Astrocyte (in vitro differentiated cells and primary cell): ENCODE measurements at regions not wholly inside any gene's neighbourhood (a gene's known extent, or its start where the extent isn't known, plus 50 kb on each side); places are given as distances from the start of the nearest gene placed in this dataset.

ENCODE experiments used
- DNase-seq: peaks from one replicate; pipeline ENCODE4 v3.0.0-alpha.2; 2010; ENCODE audit warnings: low read depth
- FAIRE-seq: peaks from 2 replicates; lab custom pipeline; 2011; peaks lifted over from hg19 to GRCh38; lab: Jason Lieb, UNC
- H2AFZ ChIP-seq: 2 replicates; pipeline ENCODE4 v1.6.0; 2012; ENCODE audit warnings: low read depth, low read length, inconsistent platforms
- H3K27ac ChIP-seq: 2 replicates; pipeline ENCODE4 v1.5.1; 2011; ENCODE audit warnings: low read depth, low read length, inconsistent platforms
- H3K27me3 ChIP-seq: 2 replicates; pipeline ENCODE4 v1.6.0; 2011; ENCODE audit warnings: low read length, inconsistent platforms; ENCODE audit not compliant: insufficient read depth
- H3K36me3 ChIP-seq: 2 replicates; pipeline ENCODE4 v1.5.1; 2011; ENCODE audit warnings: low read length, inconsistent platforms; ENCODE audit not compliant: insufficient read depth
- H3K4me1 ChIP-seq: 2 replicates; pipeline ENCODE4 v1.5.1; 2011; ENCODE audit warnings: low read length, inconsistent platforms; ENCODE audit not compliant: insufficient read depth
- H3K4me2 ChIP-seq: 2 replicates; pipeline ENCODE4 v1.6.0; 2012; ENCODE audit warnings: low read length, inconsistent platforms
- H3K4me3 ChIP-seq: 2 replicates; pipeline ENCODE4 v1.5.1; 2011; ENCODE audit warnings: low read depth, mild to moderate bottlenecking, low read length, inconsistent platforms; ENCODE audit not compliant: insufficient read depth
- H3K79me2 ChIP-seq: 2 replicates; pipeline ENCODE4 v1.6.0; 2012; ENCODE audit warnings: mild to moderate bottlenecking, low read length, inconsistent platforms; ENCODE audit not compliant: insufficient read depth
- H3K9ac ChIP-seq: 2 replicates; pipeline ENCODE4 v1.6.0; 2012; ENCODE audit warnings: mild to moderate bottlenecking, low read length, inconsistent platforms
- H3K9me3 ChIP-seq: 2 replicates; pipeline ENCODE4 v1.5.1; 2012; ENCODE audit warnings: low read depth, mild to moderate bottlenecking, low read length, inconsistent platforms; ENCODE audit not compliant: insufficient read depth
- H4K20me1 ChIP-seq: 2 replicates; pipeline ENCODE4 v1.6.0; 2012; ENCODE audit warnings: low read length, inconsistent platforms; ENCODE audit not compliant: insufficient read depth
- H3K27ac Mint-ChIP-seq: one replicate; pipeline ENCODE4 v1.8.0; 2021; ENCODE audit warnings: mild to moderate bottlenecking, mixed read lengths; ENCODE audit not compliant: unreplicated experiment
- H3K27me3 Mint-ChIP-seq: one replicate; pipeline ENCODE4 v1.8.0; 2021; ENCODE audit warnings: low read depth, mixed read lengths; ENCODE audit not compliant: unreplicated experiment
- H3K36me3 Mint-ChIP-seq: one replicate; pipeline ENCODE4 v1.8.0; 2021; ENCODE audit warnings: low read depth, mixed read lengths; ENCODE audit not compliant: unreplicated experiment
- H3K4me1 Mint-ChIP-seq: one replicate; pipeline ENCODE4 v1.8.0; 2021; ENCODE audit warnings: low read depth, mixed read lengths; ENCODE audit not compliant: unreplicated experiment
- H3K4me3 Mint-ChIP-seq: one replicate; pipeline ENCODE4 v1.8.0; 2021; ENCODE audit warnings: mild to moderate bottlenecking, moderate library complexity, mixed read lengths; ENCODE audit not compliant: unreplicated experiment
- H3K9me3 Mint-ChIP-seq: one replicate; pipeline ENCODE4 v1.8.0; 2021; ENCODE audit warnings: mild to moderate bottlenecking, mixed read lengths; ENCODE audit not compliant: unreplicated experiment
- CTCF ChIP-seq: IDR thresholded peaks from 2 replicates; pipeline ENCODE4 v1.5.1; 2011; ENCODE audit warnings: low read depth, mild to moderate bottlenecking, inconsistent platforms, low read length, moderate library complexity; ENCODE audit not compliant: insufficient read depth
- EZH2 ChIP-seq: IDR thresholded peaks from 2 replicates; pipeline ENCODE4 v1.6.1; 2012; ENCODE audit warnings: mild to moderate bottlenecking, low read length, inconsistent platforms; ENCODE audit not compliant: insufficient read depth

- H3K4me1 Mint-ChIP-seq = no peaks in the 10 kb centered on the region
- H3K9me3 ChIP-seq = peaks cover 4% of the 10 kb centered on the region
- peaks cover 13% of the 10 kb centered on the region for H3K9me3 Mint-ChIP-seq
- TF ChIP-seq CTCF (no peak), EZH2 (no peak)
- H3K4me2 ChIP-seq = no peak overlapping the region
- H3K27me3 Mint-ChIP-seq = peaks cover 56% of the 10 kb centered on the region
- H3K27me3 ChIP-seq = no peaks in the 10 kb centered on the region
- no peak overlapping the region for H3K27ac ChIP-seq
- no peaks in the 10 kb centered on the region for H3K79me2 ChIP-seq
- H3K36me3 ChIP-seq = no peaks in the 10 kb centered on the region
- no peak overlapping the region for H2AFZ ChIP-seq
- no peak overlapping the region for H3K4me3 ChIP-seq
- no peak overlapping the region for H3K9ac ChIP-seq
- DNase-seq (no peak), FAIRE-seq (no peak)
- H3K4me1 ChIP-seq = no peaks in the 10 kb centered on the region
- H4K20me1 ChIP-seq = no peaks in the 10 kb centered on the region
- peaks cover 1% of the 10 kb centered on the region for H3K36me3 Mint-ChIP-seq
- no peak overlapping the region for H3K4me3 Mint-ChIP-seq
- no peak overlapping the region for H3K27ac Mint-ChIP-seq
Observed at GRCh38 chr11:71323876-71324526, 71.6 kb upstream of the SHANK2 start.

GRCh38 chr11:71322861-71323582, 70.6 kb upstream of the SHANK2 start:
- no peak overlapping the region for H3K4me3 ChIP-seq
- Mint-ChIP-seq H3K4me1 (no peaks in the 10 kb centered on the region), H3K36me3 (peaks cover 1% of the 10 kb centered on the region), H3K27ac (no peak overlapping the region), H3K27me3 (peaks cover 50% of the 10 kb centered on the region), H3K4me3 (no peak overlapping the region), H3K9me3 (peaks cover 12% of the 10 kb centered on the region)
- no peaks in the 10 kb centered on the region for H3K4me1 ChIP-seq
- H2AFZ ChIP-seq = no peak overlapping the region
- TF ChIP-seq EZH2 (no peak), CTCF (no peak)
- H3K27ac ChIP-seq = no peak overlapping the region
- H3K27me3 ChIP-seq = no peaks in the 10 kb centered on the region
- H3K79me2 ChIP-seq = no peaks in the 10 kb centered on the region
- no peaks in the 10 kb centered on the region for H4K20me1 ChIP-seq
- H3K4me2 ChIP-seq = no peak overlapping the region
- FAIRE-seq (no peak), DNase-seq (no peak)
- peaks cover 4% of the 10 kb centered on the region for H3K9me3 ChIP-seq
- H3K9ac ChIP-seq = no peak overlapping the region
- no peaks in the 10 kb centered on the region for H3K36me3 ChIP-seq

DNA sequence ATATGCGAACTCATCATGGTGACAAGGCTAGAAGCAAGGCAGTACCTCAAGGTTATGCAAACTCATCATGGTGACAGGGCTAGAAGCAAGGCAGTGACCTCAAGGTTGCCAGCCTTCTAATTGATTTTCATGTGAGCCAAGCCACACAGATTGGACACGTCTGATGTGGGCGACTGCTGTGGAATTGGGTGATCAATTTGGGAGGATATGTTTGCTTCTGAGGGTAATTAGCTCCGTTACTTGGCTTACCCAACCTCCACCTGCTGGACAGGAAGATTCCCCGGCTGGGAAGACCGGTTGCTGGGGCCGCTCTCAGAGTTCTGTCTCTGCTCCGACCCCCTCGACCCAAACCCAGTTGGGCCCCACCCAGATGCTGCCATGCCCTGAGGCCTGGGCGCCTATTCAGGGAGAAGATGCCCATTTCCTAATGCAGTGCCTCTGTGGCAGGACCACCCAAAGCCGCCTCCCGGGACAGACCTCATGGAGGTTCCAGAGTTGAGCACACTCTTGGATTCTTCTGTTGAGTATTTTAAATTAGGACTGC, 69.9 kb upstream of the SHANK2 start:
- H3K4me3 Mint-ChIP-seq = no peak overlapping the region
- no peak overlapping the region for H3K9ac ChIP-seq
- H3K27me3 ChIP-seq = no peaks in the 10 kb centered on the region
- H2AFZ ChIP-seq = no peak overlapping the region
- H3K9me3 Mint-ChIP-seq = peaks cover 16% of the 10 kb centered on the region
- no peaks in the 10 kb centered on the region for H3K4me1 Mint-ChIP-seq
- H3K27ac Mint-ChIP-seq = no peak overlapping the region
- H3K4me3 ChIP-seq = no peak overlapping the region
- TF ChIP-seq EZH2 (no peak), CTCF (no peak)
- peaks cover 4% of the 10 kb centered on the region for H3K9me3 ChIP-seq
- FAIRE-seq (no peak), DNase-seq (no peak)
- no peaks in the 10 kb centered on the region for H3K79me2 ChIP-seq
- H3K36me3 ChIP-seq = no peaks in the 10 kb centered on the region
- peaks cover 1% of the 10 kb centered on the region for H3K36me3 Mint-ChIP-seq
- no peaks in the 10 kb centered on the region for H3K4me1 ChIP-seq
- H4K20me1 ChIP-seq = no peaks in the 10 kb centered on the region
- no peak overlapping the region for H3K4me2 ChIP-seq
- H3K27me3 Mint-ChIP-seq = peaks cover 43% of the 10 kb centered on the region
- H3K27ac ChIP-seq = no peak overlapping the region
